Fibroblast of lung (primary cell): ENCODE measurements at regions not wholly inside any gene's neighbourhood (a gene's known extent, or its start where the extent isn't known, plus 50 kb on each side); places are given as distances from the start of the nearest gene placed in this dataset.

Source experiments
- EZH2 ChIP-seq: IDR thresholded peaks from 2 replicates; pipeline ENCODE4 v1.5.1; 2012; ENCODE audit warnings: low read length, control low read depth, mild to moderate bottlenecking; ENCODE audit errors: missing control alignments
- TF ChIP-seq, protein P1 (sequence below), 2 donors: IDR thresholded peaks in 1 of 2; conservative IDR thresholded peaks in 1 of 2; 1 replicate in 1 of 2; 2 replicates in 1 of 2; pipeline ENCODE4 v1.5.1; 2011 to 2012; ENCODE audit warnings: low read length in 2 of 2, control low read depth in 1 of 2, inconsistent platforms in 1 of 2, low read depth in 1 of 2, mild to moderate bottlenecking in 1 of 2

DNA sequence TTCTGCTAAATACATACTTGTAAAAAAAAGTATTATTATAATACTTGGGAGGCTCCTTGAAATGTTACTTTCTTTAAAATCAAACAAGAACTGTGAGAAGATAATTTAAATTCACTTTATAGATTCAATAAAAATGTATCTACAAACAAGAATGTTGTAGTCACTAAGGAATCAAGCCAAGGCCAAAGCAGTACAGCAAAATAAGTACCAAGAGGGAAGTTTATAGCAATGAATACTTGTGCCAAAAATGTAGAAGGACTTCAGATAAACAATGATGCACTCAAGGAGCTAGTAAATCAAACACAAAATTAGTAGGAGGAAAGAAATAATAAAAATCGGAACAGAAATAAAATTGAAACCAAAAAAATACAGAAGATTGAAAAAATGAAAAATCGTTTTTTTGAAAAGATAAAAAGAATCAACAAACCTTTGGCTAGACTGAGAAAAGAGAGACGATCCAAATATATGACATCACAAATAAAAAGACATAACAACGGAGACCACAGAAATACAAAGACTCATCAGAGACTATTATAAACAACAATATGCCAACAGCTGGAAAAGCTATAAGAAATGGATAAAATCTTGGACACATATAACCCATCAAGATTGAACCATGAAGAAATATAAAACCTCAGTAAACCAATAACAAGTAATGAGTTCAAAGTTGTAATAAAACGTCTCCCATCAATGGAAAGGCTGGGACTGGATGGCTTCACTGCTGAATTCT is 286.0 kb upstream of the TMEM229A start:
- TF ChIP-seq, protein P1, sequence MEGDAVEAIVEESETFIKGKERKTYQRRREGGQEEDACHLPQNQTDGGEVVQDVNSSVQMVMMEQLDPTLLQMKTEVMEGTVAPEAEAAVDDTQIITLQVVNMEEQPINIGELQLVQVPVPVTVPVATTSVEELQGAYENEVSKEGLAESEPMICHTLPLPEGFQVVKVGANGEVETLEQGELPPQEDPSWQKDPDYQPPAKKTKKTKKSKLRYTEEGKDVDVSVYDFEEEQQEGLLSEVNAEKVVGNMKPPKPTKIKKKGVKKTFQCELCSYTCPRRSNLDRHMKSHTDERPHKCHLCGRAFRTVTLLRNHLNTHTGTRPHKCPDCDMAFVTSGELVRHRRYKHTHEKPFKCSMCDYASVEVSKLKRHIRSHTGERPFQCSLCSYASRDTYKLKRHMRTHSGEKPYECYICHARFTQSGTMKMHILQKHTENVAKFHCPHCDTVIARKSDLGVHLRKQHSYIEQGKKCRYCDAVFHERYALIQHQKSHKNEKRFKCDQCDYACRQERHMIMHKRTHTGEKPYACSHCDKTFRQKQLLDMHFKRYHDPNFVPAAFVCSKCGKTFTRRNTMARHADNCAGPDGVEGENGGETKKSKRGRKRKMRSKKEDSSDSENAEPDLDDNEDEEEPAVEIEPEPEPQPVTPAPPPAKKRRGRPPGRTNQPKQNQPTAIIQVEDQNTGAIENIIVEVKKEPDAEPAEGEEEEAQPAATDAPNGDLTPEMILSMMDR (conservative IDR thresholded peaks at IDR 0.05 in 1 of 2, IDR thresholded peaks at IDR 0.05 in 1 of 2; ENCODE audit: low read depth in 1 of 2, low read length in 2 of 2) = no peak
- TF ChIP-seq EZH2 = no peak
